Panc1 (cell line): ENCODE measurements at regions not wholly inside any gene's neighbourhood (a gene's known extent, or its start where the extent isn't known, plus 50 kb on each side); places are given as distances from the start of the nearest gene placed in this dataset.

ENCODE experiments used
- ATAC-seq: fragments of 200-7000 bp; cut with Tn5 transposase; 2 replicates; pipeline ENCODE4 v1.9.1; 2020; ENCODE audit warnings: mild to moderate bottlenecking, moderate library complexity
- BruUV-seq: library from RNA; stranded (reverse); fragments of 400-500 nt; replicated peaks from 2 replicates; lab custom pipeline; 2021; lab: Mats Ljungman, UMichigan
- CTCF ChIA-PET: fragments of 300-600 bp; sonication (Branson Sonifier 250); formaldehyde crosslinking; loops from one replicate; lab custom pipeline; 2022; ENCODE audit warnings: antibody characterized with exemption; lab: Charles Lee
- POLR2A ChIA-PET: fragments of 300-600 bp; sonication (Branson Sonifier 250); formaldehyde crosslinking; loops from one replicate; lab custom pipeline; 2022; ENCODE audit warnings: antibody characterized with exemption; lab: Charles Lee
- DNase-seq: peaks from one replicate; pipeline ENCODE4 v3.0.0-alpha.2; 2010; ENCODE audit warnings: low read depth, low spot score
- H3K27ac ChIP-seq: 2 replicates; pipeline ENCODE4 v1.5.1; 2011; ENCODE audit warnings: mild to moderate bottlenecking, low read length, inconsistent platforms
- H3K27me3 ChIP-seq: fragments of 200-500 bp; sonication (Bioruptor generic); 2 replicates; pipeline ENCODE4 v1.6.0; 2014; ENCODE audit warnings: low read length, inconsistent platforms; ENCODE audit not compliant: control insufficient read depth, insufficient read depth
- H3K36me3 ChIP-seq: fragments of 200-500 bp; sonication (Bioruptor generic); 2 replicates; pipeline ENCODE4 v1.5.1; 2014; ENCODE audit warnings: inconsistent platforms, mild to moderate bottlenecking, low read length, moderate library complexity; ENCODE audit not compliant: control insufficient read depth, insufficient read depth
- H3K4me1 ChIP-seq: 2 replicates; pipeline ENCODE4 v1.5.1; 2011; ENCODE audit warnings: inconsistent platforms, mild to moderate bottlenecking, low read length, moderate library complexity; ENCODE audit not compliant: control insufficient read depth, insufficient read depth
- H3K4me3 ChIP-seq, 2 experiments: 2 replicates each; pipeline ENCODE4 v1.5.1; 2011 to 2012; ENCODE audit warnings: low read depth in 2 of 2, low read length in 2 of 2, mild to moderate bottlenecking in 2 of 2, inconsistent platforms in 1 of 2, moderate library complexity in 1 of 2
- H3K9me3 ChIP-seq: fragments of 200-500 bp; sonication (Bioruptor generic); 2 replicates; pipeline ENCODE4 v1.5.1; 2014; ENCODE audit warnings: low read depth, mild to moderate bottlenecking, inconsistent platforms, low read length, moderate library complexity; ENCODE audit not compliant: control insufficient read depth, insufficient read depth
- POLR2AphosphoS5 ChIP-seq: IDR thresholded peaks from 2 replicates; pipeline ENCODE4 v1.6.1; 2012; ENCODE audit warnings: mild to moderate bottlenecking, low read depth, low read length, moderate library complexity
- SIN3A ChIP-seq: IDR thresholded peaks from 2 replicates; pipeline ENCODE4 v1.6.1; 2012; ENCODE audit warnings: low read depth, mild to moderate bottlenecking, low read length, moderate library complexity, borderline replicate concordance; ENCODE audit not compliant: insufficient read depth
- TCF7L2 ChIP-seq: IDR thresholded peaks from 2 replicates; pipeline ENCODE4 v1.6.1; 2011; ENCODE audit warnings: mild to moderate bottlenecking, low read depth, low read length, inconsistent platforms
- in situ Hi-C: cut with HindIII; loops from 2 replicates; pipeline ENCODE4 v1.10.0; 2016; ENCODE audit warnings: low sequenced_read_pairs, low pct_unique_long_range_greater_than_20kb
- intact Hi-C: fragments of 100-400 bp; cut with micrococcal nuclease; formaldehyde crosslinking; loops from one replicate; pipeline ENCODE4 v1.10.0; 2022; ENCODE audit not compliant: unreplicated experiment
- TF ChIP-seq, protein P1 (sequence below), 2 experiments: IDR thresholded peaks; 2 replicates each; pipeline ENCODE4 v1.6.1; 2011 to 2012; ENCODE audit warnings: low read depth in 2 of 2, control low read depth in 1 of 2, low read length in 1 of 2, mild to moderate bottlenecking in 1 of 2, moderate library complexity in 1 of 2; ENCODE audit not compliant: insufficient read depth in 1 of 2
- TF ChIP-seq, protein P2 (sequence below): fragments of 450-650 bp; IDR thresholded peaks from 2 replicates; pipeline ENCODE4 v1.5.1; 2017; ENCODE audit warnings: mild to moderate bottlenecking

DNA sequence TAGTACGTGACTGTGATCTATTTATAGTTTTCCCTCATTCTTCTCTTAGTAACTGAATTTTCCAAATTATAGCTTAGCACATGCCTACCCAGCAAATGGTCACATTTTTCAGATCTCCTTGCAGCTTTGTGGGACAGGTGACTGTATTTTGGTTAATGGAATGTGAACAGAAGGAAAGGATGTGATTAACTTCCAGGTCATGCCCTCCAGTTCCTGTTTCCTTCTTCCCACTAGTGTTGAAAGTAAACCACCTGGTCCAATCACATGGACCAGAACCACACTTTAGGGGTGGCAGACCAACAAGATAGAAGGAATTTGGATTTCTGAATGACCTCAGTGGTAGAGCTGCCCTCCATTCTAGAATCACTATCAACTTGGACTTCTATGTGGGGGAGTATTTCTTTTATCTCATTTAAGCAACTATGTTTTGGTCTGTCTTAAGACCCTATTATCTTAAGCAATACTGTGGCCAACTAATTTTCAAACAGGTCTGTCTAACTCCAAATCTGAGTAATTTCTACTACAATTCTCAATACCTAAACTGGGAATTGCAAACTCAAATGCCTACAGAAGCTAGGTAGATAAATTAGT is 76.0 kb upstream of the TSC22D2 start:
- ATAC-seq (no peak), DNase-seq (no peak)
- no TSS peak for BruUV-seq
- no peaks in the 10 kb centered on the region for H3K9me3 ChIP-seq
- intact Hi-C loops (no loop called here), in situ Hi-C loops (no loop called here)
- H3K27me3 ChIP-seq = no peaks in the 10 kb centered on the region
- no peak overlapping the region for H3K4me3 ChIP-seq
- no peaks in the 10 kb centered on the region for H3K36me3 ChIP-seq
- CTCF ChIA-PET = no interaction called here
- TF ChIP-seq POLR2AphosphoS5 = no peak
- TF ChIP-seq, protein P1, sequence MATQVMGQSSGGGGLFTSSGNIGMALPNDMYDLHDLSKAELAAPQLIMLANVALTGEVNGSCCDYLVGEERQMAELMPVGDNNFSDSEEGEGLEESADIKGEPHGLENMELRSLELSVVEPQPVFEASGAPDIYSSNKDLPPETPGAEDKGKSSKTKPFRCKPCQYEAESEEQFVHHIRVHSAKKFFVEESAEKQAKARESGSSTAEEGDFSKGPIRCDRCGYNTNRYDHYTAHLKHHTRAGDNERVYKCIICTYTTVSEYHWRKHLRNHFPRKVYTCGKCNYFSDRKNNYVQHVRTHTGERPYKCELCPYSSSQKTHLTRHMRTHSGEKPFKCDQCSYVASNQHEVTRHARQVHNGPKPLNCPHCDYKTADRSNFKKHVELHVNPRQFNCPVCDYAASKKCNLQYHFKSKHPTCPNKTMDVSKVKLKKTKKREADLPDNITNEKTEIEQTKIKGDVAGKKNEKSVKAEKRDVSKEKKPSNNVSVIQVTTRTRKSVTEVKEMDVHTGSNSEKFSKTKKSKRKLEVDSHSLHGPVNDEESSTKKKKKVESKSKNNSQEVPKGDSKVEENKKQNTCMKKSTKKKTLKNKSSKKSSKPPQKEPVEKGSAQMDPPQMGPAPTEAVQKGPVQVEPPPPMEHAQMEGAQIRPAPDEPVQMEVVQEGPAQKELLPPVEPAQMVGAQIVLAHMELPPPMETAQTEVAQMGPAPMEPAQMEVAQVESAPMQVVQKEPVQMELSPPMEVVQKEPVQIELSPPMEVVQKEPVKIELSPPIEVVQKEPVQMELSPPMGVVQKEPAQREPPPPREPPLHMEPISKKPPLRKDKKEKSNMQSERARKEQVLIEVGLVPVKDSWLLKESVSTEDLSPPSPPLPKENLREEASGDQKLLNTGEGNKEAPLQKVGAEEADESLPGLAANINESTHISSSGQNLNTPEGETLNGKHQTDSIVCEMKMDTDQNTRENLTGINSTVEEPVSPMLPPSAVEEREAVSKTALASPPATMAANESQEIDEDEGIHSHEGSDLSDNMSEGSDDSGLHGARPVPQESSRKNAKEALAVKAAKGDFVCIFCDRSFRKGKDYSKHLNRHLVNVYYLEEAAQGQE (IDR thresholded peaks at IDR 0.05; ENCODE audit: insufficient read depth in 1 of 2, low read depth in 2 of 2, low read length in 1 of 2) = no peak
- no peak for TF ChIP-seq SIN3A
- no peak for TF ChIP-seq TCF7L2
- TF ChIP-seq, protein P2, sequence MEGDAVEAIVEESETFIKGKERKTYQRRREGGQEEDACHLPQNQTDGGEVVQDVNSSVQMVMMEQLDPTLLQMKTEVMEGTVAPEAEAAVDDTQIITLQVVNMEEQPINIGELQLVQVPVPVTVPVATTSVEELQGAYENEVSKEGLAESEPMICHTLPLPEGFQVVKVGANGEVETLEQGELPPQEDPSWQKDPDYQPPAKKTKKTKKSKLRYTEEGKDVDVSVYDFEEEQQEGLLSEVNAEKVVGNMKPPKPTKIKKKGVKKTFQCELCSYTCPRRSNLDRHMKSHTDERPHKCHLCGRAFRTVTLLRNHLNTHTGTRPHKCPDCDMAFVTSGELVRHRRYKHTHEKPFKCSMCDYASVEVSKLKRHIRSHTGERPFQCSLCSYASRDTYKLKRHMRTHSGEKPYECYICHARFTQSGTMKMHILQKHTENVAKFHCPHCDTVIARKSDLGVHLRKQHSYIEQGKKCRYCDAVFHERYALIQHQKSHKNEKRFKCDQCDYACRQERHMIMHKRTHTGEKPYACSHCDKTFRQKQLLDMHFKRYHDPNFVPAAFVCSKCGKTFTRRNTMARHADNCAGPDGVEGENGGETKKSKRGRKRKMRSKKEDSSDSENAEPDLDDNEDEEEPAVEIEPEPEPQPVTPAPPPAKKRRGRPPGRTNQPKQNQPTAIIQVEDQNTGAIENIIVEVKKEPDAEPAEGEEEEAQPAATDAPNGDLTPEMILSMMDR = no peak
- 0 out of 2 replicates have a peak, but pooled peaks cover 6% of the 10 kb centered on the region for H3K4me1 ChIP-seq
- POLR2A ChIA-PET = no interaction called here
- H3K27ac ChIP-seq = peak overlapping the region; percentile 41; the same call in 1 of the 2 replicates

DNA sequence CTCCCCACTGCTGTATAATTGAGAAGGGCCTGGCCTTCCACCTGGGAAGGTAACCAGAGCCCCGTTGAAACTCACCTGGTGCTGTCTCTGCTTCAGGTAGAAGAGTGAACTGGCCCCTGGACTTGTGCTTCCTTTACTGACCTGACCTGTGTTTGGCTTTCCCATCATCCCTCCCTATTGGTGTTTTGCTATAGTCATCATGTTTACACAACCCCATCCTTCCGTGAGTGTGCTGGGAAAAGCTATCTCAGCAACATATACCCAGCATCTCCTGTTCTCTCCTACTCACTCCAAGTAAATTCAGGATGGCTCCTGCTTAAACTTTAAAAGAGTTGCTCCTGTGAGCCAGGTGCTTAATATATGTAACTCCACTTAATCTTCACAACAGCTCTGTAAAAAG is 77.2 kb upstream of the TSC22D2 start:
- Histone ChIP-seq H3K4me3 (no peak overlapping the region), H3K4me1 (0 out of 2 replicates have a peak, but pooled peaks cover 6% of the 10 kb centered on the region), H3K36me3 (no peaks in the 10 kb centered on the region), H3K27ac (peak overlapping the region; percentile 46; the same call in 1 of the 2 replicates), H3K9me3 (no peaks in the 10 kb centered on the region), H3K27me3 (no peaks in the 10 kb centered on the region)
- ChIA-PET POLR2A (no interaction called here), CTCF (no interaction called here)
- TF ChIP-seq, protein P2 = no peak
- TF ChIP-seq POLR2AphosphoS5 (no peak), TCF7L2 (no peak), SIN3A (no peak)
- TF ChIP-seq, protein P1 (IDR thresholded peaks at IDR 0.05; ENCODE audit: insufficient read depth in 1 of 2, low read depth in 2 of 2, low read length in 1 of 2) = no peak
- in situ Hi-C loops = no loop called here
- BruUV-seq = no TSS peak
- DNase-seq (no peak), ATAC-seq (no peak)
- intact Hi-C loops = no loop called here
